ENCODE measurements at regions not wholly inside any gene's neighbourhood (a gene's known extent, or its start where the extent isn't known, plus 50 kb on each side); places are given as distances from the start of the nearest gene placed in this dataset.

DNA sequence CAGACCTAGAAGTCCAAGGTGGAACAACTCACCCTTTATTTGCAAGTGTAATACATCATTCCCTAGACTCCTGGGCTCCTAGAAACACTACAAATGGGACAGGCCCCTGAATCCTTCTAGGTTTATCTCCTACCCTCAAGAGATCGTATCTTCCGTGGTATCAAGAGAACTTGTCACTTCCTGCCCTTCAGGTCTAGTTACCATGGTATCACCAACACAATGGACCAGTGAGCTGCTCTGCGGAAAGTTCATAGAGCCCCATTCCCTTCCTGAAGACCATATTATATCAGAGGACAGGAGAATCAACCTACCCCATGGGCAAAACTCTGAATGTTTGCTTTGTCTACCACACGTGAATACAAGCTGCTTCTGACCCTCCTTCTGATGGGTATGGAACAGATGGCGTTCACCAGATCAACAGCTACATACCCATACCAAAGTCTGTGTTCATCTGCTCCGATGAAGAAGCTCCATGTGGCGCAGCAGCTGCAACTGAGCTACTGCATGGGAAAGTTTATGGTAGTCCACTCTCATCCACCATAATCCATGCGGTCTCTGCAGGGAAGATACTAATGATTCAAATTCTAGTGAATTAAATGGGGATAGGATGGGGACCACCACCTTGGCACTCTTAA, 84.6 kb upstream of the KLF13 start:
- no peak for DNase-seq (ENCODE audit: low read depth)

DNA sequence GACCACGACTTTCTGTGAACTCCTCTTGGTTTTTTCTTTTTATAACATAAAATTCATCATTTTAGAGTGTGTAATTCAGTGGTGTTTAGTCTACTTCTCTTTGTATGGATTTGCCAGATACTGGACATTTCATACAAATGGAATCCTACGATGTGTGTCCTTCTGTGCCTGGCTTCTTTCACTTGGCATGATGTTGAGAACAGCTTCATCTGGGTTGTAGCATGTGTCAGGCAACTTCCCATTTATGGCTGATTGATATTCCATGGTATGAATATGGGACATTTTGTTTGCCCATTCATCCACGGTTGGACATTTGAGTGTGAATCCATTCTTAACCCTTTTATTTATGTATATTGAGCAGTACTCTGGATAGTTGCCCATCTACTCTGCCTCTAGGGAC, 82.7 kb upstream of the KLF13 start:
- DNase-seq (ENCODE audit: low read depth), result no peak

DNA sequence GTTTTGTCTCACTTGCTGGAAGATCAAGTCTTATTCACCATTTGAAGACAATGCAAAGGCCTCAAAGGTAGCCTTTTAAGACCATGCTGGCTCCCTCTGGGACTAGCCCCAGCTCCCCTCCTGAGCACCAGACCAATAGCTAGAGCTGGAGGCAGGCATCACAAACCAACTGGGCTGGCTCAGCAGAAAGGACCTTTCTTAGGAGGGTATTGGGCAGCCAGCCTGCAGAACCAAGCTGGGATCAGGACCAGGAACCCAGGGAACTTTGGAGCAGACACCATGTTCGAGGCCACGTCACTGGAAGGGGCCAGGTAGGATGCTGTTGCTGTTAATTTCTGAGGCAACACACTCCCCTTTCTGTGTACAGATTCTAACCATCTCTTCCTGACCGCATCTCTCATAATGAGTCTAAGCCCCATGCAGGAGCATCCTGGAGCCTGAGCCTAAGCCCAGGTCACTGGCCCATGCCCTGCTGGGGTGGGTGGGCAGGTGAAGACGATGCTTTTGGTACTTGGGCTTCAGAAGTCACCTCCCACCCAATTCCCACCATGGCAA, 81.4 kb upstream of the KLF13 start:
- no peak for DNase-seq (ENCODE audit: low read depth)

DNA sequence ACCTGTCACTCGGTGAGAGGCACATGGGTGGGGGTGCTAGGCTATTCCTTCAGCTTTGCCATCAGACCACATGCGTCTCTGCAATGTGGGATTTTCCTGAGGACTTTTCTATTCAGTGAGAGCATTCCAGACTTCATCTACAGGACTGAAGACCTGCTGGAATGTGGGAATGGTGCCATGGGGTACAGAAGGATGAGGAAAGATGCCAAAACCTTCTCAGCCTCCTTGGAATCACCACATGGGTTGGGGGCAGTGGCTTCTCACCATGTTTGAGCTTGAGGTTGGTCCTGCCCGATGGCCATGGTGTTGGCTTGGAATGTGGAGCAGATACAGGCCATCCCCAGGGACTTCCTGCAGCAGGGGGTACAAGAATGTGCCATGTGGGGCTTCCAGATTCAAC, 80.9 kb upstream of the KLF13 start:
- no peak for DNase-seq (ENCODE audit: low read depth)

DNA sequence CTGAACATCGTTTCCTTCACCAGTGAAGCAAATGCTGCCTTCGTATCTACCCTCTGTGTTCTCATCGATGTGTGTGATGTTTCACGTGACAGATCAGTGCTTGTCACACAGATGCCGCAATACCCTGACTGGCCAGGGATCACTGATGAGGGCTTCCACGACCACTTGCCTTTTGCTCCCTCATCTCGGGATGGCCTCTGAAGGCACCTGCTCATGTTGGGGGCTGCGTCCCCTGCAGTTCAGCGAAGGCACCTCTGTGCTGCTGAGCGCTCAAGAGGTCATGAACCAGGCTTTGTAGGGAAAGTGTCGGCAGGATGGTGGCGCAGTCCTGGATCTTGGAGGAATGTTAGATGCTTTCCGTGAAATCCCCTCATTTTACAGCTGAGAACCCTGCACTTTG, 79.2 kb upstream of the KLF13 start:
- DNase-seq (ENCODE audit: low read depth), result no peak

DNA sequence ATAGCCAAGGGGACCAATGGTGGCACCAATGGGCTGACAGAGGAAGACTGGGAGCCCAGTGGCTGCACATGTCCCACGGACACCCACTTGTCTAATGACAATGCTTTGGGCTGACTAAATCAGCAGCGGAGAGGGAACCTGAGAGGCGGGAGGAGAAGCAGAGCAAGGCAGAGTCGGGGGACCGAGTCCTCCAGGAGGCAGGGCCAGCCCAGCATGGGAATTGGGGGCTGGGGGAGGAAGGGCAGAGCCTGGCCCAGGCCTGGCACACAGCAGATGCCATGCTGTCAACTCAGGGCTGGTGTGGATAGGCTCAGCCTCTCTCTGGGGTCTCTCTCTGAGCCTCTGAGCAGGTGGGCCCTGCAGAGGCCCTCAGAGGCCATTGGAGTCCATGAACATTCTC, 78.4 kb upstream of the KLF13 start:
- DNase-seq (ENCODE audit: low read depth), result no peak

DNA sequence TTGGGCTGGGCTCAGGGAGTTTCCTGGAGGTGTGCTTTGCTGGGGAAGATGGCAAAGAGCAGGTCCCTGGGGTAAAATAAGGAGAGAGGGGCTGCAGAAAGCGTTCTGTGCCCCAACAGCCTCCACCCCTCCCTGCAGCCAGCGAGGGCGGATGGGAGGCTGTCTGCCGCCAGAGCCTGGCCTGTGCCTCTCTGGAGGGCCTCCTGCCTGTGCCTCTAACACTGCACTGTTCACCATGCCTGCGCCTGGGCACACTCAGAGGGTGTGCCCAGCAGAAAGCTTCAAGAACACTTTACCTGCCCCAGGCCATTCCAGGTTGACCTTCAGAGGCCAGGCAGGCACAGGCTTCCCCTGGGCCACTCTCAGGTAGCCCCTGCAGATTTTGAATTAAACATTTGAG, 77.7 kb upstream of the KLF13 start:
- DNase-seq (ENCODE audit: low read depth), result no peak

DNA sequence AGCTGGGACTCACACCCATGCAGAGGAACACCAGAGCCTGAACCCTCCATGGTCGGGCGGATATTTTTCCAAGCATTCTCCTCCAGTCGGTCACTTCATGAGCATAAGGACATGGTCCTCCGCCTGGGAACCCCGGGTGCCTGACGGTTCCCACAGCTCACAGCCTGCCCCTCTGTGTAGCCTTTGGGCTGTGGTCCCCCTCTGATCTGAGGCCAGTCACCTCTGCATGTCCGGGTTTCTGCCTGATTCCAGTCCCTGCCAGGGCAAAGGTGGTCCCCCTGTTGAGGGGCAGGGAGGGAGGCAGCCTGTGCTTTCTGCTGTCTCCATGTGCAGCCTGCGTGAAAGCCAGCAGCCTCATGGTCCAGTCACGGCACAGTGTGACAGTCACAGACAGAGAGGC, 76.6 kb upstream of the KLF13 start:
- no peak for DNase-seq (ENCODE audit: low read depth)

DNA sequence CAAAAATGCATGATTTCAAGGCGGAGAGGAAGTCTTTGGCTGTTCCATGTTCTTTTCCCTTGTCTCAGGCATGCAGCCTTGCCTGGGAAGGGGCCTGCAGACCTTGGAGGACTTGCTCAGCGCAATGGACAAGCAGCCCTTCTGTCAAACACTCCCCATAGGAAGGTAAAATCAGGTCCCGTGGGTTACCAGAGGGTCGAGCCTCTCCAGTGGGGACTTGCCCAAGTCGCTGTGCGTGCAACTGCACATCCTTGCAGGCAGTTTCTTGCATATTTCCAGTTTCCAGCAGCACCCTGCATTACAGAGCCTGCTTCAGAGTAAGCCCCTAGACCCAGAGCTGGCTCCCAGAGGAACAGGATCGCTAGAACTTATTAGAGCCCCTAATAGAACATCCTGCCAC, 75.5 kb upstream of the KLF13 start:
- DNase-seq (ENCODE audit: low read depth), result no peak

DNA sequence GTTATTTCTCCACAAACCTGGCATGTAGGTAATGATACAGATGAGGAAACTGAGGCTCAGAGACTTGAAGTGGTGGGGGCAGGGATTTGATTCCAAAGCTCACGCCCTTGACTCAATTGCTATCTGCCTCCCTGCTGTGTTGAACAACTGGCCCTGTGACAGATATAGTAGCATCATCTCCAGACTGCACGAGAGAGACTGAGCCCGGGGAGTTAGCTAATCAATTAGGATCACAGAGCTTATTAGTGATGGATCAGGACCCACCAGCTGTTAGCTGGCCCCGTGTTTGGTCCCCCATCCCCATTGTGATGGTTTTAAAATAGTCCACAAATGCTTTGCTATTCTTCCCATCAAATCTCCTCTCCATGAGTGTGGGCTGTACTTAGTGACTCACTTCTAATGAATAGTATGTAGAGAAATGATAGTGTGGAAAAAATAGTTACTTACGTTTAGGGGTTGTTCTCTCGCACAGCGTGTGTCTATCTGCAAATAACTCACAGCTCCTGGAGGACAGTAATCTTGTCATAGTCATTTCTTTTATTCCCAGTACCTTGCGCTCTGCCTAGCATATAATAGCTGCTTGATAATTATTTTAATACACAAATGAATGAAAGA, 74.4 kb upstream of the KLF13 start:
- no peak for DNase-seq (ENCODE audit: low read depth)

DNA sequence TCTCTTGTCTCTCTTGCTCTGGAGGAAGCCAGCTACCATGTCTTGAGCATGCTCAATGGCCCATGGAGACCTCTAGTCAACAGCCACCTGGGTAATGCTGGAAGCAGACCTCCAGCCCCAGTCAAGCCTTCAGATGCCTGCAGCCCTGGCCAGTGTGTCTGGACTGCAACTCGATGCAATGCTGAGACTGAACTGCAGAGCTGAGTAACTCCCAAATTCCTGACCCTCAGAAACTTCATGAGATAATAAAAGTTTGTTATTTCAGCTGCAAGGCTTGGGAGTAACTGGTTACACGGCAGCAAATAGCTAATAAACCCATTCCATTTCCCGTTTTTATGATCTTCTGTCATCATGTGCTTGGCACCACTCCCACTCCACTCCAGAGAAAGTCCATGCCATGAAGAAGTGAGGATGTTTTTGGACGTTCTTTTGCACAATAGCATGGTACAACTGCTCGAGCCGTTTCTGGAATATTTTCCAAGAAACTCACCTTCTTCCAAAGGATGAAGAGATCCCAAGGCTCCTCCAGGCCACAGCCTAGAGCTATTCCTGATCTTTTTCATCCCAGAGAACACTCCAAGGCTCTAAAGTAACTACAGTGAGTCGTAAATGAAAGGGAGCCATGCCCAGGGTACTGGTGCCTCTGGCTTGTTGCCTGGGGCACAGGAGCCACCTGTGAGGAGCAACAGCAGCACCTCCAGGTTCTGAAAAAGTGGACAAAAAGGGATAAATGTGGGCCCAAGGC, 72.0 kb upstream of the KLF13 start:
- no peak for DNase-seq (ENCODE audit: low read depth)

DNA sequence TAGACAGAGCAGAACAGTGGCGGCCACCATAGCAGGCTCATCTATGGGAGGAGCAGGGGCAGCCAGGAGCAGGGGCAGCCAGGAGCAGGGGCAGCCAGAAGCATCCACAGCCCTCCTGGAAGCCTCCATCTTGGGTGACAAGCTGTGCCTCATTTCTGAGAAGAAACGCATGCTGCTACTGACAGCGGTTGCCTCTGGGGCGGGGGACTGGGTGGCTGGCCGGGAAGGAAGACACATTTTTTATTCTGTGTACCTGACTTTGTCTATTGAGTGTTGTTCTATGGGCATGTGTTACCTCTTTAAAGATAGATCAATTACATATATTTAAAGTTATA, 71.5 kb upstream of the KLF13 start:
- DNase-seq (ENCODE audit: low read depth), result no peak

DNA sequence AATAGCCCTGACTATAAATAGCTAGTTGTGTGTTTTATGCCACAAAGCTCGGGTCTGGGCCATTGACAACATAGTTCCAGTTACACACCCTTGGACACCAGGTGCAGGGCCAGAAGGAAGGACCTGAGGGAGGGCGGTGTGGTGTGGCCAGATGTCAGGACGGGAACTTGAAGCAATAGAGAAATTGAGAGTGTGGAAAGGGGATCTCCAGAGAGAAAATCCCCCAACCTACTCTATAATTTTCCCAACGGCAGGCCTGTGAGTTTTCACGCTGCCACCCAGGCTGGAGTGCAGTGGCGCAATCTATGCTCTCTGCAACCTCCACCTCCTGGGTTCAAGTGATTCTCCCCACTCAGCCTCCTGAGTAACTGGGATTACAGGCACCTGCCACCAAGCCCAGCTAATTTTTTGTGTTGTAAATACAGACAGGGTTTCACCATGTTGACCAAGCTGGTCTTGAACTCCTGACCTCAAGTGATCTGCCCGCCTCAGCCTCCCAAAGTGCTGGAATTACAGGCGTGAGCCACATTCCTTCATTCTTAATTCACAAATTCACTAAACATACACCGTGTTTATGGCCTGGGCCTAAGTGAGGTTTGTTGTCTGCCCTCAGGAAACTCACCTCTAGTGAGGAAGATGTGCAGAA, 70.8 kb upstream of the KLF13 start:
- DNase-seq (ENCODE audit: low read depth), result no peak

DNA sequence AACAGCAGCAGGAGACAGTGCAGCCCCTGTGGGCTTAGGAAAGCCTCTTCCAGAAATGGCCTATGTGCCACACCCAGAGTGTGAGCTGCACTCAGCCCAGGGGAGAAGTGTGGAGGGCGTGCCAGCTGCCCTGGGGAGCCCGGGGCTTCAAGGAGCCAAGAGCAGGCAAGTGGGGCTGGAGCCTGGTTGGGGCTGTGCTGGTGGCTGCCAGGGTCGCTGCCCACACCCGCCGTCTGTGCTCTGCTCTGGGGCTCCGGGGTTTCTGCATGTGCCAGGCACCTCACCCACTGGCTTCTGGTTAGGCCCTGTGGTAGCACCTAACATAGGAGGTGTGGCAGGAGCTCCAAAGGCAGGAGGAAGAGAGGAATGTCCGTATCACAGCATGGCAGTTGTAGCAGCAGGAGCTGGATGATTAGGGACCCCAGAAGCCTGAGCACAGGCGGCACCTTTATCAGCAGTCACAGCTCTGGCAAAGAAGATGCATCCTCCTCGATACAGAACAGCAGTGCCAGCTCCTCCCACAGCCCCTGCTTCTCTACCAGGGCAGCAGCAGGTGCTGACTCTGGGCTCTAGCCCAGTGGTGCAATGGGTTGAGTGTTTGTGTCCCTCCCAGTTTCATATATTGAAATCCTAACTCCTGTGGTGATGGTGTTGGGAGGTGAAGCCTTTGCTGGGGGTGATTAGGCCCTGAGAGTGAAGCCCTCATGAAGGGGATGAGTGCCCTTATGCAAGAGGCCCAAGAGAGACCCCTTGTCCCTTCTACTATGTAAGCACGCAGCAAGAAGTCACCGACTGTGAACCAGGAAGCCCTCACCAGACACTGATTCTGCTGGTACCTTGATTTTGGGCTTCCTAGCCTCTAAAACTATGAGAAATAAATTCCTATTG, 70.0 kb upstream of the KLF13 start:
- no peak for DNase-seq (ENCODE audit: low read depth)

DNA sequence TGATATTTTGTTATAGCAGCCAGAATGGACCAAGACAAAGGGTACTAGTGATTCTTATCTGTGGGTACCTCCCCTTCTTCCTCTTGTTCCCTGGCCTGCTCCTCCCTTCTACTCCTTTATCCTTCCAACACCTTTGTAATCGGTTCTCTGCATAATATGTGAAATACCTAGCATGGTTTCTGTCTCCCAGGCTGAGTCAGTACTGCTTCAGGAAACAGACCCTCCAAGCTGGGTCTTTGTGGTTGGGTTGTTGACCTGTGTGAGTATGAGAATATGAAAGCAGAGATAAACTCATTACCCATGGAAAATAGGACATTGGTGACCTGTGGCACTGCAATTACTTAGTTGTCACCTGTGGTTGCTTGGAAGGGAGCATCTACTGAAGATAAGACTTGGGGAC, 69.3 kb upstream of the KLF13 start:
- no peak for DNase-seq (ENCODE audit: low read depth)

DNA sequence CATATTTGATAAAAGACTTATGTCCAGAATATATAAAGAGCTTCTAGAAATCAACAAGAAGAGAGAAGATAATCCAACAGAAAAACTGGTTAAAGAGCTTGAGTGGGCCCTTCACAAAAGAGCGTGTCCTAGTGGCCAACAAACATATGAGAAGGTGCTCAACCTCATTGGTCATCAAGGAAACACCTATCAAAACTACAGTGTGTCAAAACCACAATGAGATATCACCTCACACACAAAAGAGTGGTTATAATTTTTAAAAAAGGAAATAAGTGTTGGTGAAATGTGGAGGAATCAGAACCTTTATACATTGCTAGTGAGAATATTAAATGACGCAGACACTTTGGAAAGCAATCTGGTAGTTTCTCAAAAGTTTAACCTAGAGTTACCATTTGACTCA, 68.4 kb upstream of the KLF13 start:
- DNase-seq (ENCODE audit: low read depth), result no peak

DNA sequence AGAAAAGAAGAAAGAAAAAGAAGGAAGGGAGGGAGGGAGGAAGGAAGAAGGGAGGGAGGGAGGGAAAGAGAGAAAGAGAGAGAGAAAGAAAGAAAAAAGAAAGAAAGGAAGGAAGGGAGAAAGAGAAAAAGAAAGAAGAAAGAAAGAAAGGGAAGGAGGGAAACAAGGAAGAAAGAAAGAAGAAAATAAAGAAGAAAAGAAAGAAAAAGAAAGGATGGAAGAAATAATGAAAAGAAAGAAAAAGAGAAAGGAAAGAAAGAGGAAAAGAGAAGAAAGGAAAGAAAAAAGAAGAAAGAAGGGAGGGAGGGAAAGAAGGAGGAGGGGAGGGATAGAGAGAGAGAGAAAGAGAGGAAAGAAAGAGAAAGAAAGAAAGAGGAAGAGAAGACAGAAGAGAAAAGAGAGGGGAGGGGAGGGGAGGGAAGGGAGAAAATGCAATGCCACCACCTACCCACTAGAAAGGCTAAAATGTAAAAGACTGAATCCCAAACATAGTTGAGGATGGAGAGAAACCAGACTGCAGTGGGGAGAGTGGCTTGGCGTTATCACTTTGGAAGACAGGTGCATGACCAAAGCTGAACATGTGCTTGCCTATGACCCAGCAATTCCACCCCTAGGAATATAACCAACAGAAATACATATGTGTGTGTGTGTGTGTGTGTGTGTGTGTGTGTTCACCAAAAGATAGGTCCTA, 66.9 kb upstream of the KLF13 start:
- DNase-seq (ENCODE audit: low read depth), result no peak

DNA sequence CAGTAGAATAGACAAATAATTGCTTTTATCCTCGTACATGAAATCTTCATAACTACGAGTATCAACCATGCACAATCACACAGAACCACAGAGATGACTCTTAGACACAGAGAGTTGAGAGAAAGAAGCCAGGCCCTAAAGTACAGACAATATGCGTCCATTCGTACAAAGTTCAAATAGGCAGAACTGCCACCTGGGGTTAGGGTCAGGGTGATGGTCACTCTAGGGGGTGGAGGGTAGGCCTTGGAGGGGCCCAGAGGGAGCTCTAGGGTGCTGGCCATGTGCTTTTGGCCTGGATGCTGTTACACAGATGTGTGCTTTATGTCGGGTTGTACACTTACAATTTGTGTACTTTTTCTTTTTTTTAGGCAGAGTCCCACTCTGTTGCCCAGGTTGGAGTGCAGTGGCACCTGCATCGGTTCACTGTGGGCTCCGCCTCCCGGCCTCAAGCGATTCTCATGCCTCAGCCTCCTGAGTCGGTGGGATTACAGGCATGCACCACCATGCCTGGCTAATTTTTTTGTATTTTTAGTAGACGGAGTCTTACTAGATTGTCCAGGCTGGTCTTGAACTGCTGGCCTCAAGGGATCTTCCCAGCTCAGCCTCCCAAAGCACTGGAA, 65.9 kb upstream of the KLF13 start:
- DNase-seq (ENCODE audit: low read depth), result no peak

DNA sequence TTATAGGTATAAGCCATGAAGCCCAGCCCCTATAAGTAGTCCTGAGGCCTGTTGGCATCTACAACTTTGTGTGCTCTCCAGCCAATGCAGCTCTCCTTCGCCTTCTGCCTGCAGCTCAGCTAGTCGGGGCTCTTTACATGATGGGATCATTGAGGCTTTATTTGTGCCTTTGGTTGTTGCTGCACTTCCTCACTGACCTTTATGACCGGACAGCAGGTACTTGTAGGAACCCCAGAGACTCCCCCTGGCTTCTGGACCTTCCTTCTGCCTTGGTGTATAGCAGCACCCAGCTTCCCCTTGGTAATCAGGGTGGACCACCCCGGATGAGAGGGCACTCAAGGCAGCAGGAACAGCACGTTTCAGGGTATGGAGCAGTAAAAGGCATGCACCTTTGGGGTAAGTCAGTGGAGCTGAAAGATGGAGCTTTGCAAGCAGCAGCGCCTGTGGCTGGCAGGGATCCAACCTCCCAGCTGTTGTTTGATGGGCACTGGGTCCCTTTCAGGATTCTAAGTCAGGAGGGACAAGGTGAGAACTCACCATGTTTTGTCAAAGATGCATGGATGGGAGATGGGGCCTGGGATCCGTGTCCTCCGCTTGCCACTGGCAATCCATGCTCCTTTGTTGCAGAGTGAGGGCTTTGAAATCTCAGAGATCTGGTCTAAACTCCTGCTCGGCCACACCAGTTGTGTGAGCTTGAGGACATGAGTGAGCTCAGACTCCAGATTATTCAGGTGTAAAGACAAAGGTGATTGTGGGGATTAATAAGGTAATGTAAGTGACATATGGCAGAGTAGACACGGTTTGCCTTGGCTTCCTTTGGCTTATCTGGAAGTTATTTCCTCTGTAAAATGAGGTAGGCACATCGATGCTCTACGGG, 65.1 kb upstream of the KLF13 start:
- DNase-seq (ENCODE audit: low read depth), result no peak

DNA sequence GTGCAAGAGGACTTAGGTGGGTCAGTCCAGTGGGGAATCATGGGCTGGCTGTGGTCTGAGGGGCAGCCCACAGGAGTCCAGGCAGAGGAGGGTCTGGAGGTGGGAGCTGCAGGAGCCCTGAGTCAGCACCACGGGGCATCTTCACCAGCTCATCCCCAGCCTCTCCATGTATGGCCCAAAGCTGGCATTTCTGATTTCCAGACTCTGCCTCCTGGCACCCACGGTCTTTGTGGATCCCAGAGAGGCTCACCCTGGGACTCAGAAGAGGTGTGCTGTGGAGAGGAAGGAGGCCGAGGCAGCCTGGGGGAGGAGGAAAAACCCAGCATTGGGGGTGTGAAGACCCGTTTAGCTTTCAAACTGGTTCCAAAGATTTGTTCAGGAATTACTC, 64.5 kb upstream of the KLF13 start:
- DNase-seq (ENCODE audit: low read depth), result no peak

Measured in stimulated activated CD8-positive, alpha-beta memory T cell treated with anti-CD3 and anti-CD28 coated beads, Interleukin-15, amount 100 ng/mL, for 1 hour (primary cell).